Esophagus muscularis mucosa (tissue), 4 donors: ENCODE measurements at regions not wholly inside any gene's neighbourhood (a gene's known extent, or its start where the extent isn't known, plus 50 kb on each side); places are given as distances from the start of the nearest gene placed in this dataset.

Source experiments
- DNase-seq: peaks from one replicate; pipeline ENCODE4 v3.0.0-alpha.2; 2017; ENCODE audit errors: extremely low spot score
- H3K27ac ChIP-seq, 4 donors: fragments of 200-600 bp; sonication (generic); replicated peaks in 1 of 4; 1 replicate in 3 of 4; 2 replicates in 1 of 4; pipeline ENCODE4 v1.5.1; 2016 to 2019; ENCODE audit warnings: mild to moderate bottlenecking in 1 of 4
- H3K27me3 ChIP-seq, 4 donors: fragments of 200-600 bp; sonication (generic); one replicate each; pipeline versions ENCODE4 v1.5.1 to v1.6.0; 2016 to 2019
- H3K36me3 ChIP-seq, 4 donors: fragments of 200-600 bp; sonication (generic); one replicate each; pipeline ENCODE4 v1.5.1; 2016 to 2019
- H3K4me1 ChIP-seq, 4 donors: fragments of 200-600 bp; sonication (generic); one replicate each; pipeline ENCODE4 v1.5.1; 2016 to 2019
- H3K4me3 ChIP-seq, 4 donors: fragments of 200-600 bp; sonication (generic); 1 replicate in 2 of 4; 2 replicates in 2 of 4; pipeline ENCODE4 v1.5.1; 2016 to 2019; ENCODE audit warnings: mild to moderate bottlenecking in 4 of 4, moderate library complexity in 1 of 4
- H3K9me3 ChIP-seq, 4 donors: fragments of 200-600 bp; sonication (generic); 1 replicate in 3 of 4; 2 replicates in 1 of 4; pipeline ENCODE4 v1.5.1; 2016 to 2019
- EP300 ChIP-seq: sonication (generic); formaldehyde crosslinking; IDR thresholded peaks from one replicate; pipeline ENCODE4 v1.6.1; 2017; ENCODE audit warnings: antibody characterized with exemption
- POLR2A ChIP-seq: fragments of 450-650 bp; IDR thresholded peaks from one replicate; pipeline ENCODE4 v1.6.1; 2017; ENCODE audit warnings: antibody characterized with exemption, moderate library complexity, mild to moderate bottlenecking, low read depth
- POLR2AphosphoS5 ChIP-seq, 2 donors: sonication (generic); formaldehyde crosslinking; IDR thresholded peaks; one replicate each; pipeline ENCODE4 v1.6.1; 2017; ENCODE audit warnings: antibody characterized with exemption in 2 of 2
- WGBS: methylation state at CpG from one replicate; pipeline ENCODE4 v1.1.5; 2018; 5-methylcytosine and 5-hydroxymethylcytosine counted together
- intact Hi-C: fragments of 100-400 bp; cut with DNase I; formaldehyde crosslinking; loops from one replicate; pipeline ENCODE4 v1.15.1; 2023
- TF ChIP-seq, protein P1 (sequence below), 3 experiments: fragments of 200-600 bp in 2 of 3; fragments of 450-650 bp in 1 of 3; sonication (generic) in 2 of 3; IDR thresholded peaks; one replicate each; pipeline ENCODE4 v1.5.1; 2017 to 2019; ENCODE audit warnings: antibody characterized with exemption in 3 of 3, mild to moderate bottlenecking in 2 of 3, moderate library complexity in 1 of 3

DNA sequence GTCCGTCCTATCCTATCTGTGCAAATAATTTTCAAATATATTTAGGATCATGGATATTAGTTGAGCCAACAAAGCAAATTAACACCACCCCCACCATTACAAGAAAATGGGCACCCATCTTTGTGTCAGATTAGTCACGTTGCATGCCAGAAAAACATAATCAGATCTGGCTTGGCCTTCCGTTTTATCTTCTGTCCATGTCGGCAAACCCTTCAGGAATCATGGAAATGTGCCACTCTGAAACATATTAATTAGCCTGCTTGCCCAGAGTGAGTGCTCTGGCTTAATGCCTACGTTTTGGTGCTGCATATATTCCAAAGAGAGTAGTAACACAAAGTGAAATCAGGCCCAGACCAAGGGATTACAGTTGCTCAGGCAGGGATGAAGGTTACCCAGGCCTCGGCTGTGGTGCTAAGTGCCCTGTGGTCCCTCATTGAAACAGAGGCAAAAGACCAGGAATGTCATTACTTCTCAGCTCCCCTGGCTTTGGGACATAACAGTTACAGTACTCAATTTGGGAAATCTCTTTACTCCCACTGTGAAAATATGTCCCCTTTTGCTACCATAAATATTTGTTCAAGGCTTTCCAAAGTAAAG, 154.0 kb upstream of the LSM8 start:
- Histone ChIP-seq H3K27ac (no peak overlapping the region), H3K9me3 (no peaks in the 10 kb centered on the region), H3K36me3 (no peaks in the 10 kb centered on the region), H3K4me3 (no peak overlapping the region), H3K4me1 (no peaks in the 10 kb centered on the region), H3K27me3 (no peaks in the 10 kb centered on the region)
- intact Hi-C loops: no loop called here
- no peak for DNase-seq
- no peak for TF ChIP-seq EP300
- TF ChIP-seq, protein P1, sequence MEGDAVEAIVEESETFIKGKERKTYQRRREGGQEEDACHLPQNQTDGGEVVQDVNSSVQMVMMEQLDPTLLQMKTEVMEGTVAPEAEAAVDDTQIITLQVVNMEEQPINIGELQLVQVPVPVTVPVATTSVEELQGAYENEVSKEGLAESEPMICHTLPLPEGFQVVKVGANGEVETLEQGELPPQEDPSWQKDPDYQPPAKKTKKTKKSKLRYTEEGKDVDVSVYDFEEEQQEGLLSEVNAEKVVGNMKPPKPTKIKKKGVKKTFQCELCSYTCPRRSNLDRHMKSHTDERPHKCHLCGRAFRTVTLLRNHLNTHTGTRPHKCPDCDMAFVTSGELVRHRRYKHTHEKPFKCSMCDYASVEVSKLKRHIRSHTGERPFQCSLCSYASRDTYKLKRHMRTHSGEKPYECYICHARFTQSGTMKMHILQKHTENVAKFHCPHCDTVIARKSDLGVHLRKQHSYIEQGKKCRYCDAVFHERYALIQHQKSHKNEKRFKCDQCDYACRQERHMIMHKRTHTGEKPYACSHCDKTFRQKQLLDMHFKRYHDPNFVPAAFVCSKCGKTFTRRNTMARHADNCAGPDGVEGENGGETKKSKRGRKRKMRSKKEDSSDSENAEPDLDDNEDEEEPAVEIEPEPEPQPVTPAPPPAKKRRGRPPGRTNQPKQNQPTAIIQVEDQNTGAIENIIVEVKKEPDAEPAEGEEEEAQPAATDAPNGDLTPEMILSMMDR (IDR thresholded peaks at IDR 0.05): no peak
- TF ChIP-seq POLR2AphosphoS5 (IDR thresholded peaks at IDR 0.05): no peak
- no peak for TF ChIP-seq POLR2A
- WGBS: 56% methylated on average over 6 of the region's 6 CpGs

DNA sequence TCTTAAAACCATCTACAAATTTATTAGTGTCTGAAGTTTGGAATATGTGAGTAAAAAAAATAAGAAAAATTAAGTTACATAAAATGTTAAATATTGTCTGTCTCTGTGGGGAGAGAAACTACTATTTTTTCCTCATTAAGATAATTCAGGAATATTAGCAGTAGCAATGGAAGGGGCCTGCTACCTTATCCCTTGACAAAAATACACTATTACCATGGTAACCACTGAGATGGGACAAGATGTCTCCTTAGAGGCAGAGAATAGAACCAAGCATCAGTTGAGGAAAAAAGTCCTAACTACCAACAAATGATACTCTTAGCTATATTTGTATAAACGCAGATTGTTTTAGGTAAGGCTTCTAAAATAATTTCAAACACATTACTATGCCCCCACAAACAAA, 150.7 kb upstream of the LSM8 start:
- Histone ChIP-seq H3K36me3 (no peaks in the 10 kb centered on the region), H3K4me1 (no peaks in the 10 kb centered on the region), H3K27me3 (no peaks in the 10 kb centered on the region), H3K27ac (no peak overlapping the region), H3K9me3 (no peaks in the 10 kb centered on the region), H3K4me3 (no peak overlapping the region)
- intact Hi-C loops: no loop called here
- no peak for DNase-seq
- 83% methylated on average over 1 of the region's 1 CpG for WGBS
- TF ChIP-seq EP300 (no peak), POLR2AphosphoS5 (IDR thresholded peaks at IDR 0.05) (no peak), POLR2A (no peak)
- TF ChIP-seq, protein P1 (IDR thresholded peaks at IDR 0.05): no peak

DNA sequence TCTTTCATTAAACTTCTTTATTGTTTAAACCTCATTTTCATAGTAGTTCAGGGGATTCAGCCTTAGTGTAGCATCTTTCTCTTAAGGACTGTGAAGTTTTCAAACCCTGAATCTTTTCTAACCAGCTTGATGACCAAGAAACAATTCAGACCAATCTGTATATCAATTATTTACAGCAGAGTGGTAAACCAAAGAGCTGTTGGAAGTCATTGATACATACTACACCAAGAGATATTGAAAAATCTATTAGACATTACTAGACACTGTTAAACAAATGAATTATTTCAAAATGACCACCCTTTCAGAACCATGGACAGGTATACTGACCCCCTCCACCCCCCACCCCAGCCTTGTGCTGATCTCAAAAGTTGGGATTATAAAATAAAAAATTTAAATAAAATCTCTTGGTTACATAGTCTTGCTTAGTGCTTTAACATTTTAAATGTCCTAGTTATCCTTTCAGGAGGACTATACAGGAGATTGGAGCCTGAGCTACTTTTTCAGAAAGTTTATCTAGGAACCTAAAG, 143.9 kb upstream of the LSM8 start:
- Histone ChIP-seq H3K9me3 (no peaks in the 10 kb centered on the region), H3K4me3 (no peak overlapping the region), H3K27ac (no peak overlapping the region), H3K4me1 (no peaks in the 10 kb centered on the region), H3K36me3 (no peaks in the 10 kb centered on the region), H3K27me3 (no peaks in the 10 kb centered on the region)
- no peak for DNase-seq
- intact Hi-C loops: no loop called here
- TF ChIP-seq POLR2AphosphoS5 (IDR thresholded peaks at IDR 0.05) (no peak), POLR2A (no peak), EP300 (no peak)
- TF ChIP-seq, protein P1 (IDR thresholded peaks at IDR 0.05): no peak

DNA sequence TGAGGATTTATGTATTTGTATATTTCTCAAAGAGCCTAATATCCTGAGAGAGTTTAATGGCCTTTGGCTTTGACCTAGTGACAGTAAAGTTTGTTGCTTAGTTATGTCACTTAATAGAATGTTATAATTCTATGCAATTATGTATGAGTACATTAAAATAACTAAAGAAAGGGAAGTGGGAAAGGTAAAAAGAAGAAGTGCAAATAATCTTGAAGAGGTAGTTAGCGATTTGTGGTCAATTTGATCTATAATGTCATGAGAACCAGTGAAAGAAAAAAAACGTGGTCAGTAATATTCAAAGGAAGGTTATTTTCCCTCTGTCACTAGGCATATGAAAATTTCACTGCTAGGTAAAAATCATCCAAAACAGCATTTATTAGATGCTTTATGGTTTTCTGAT, 143.4 kb upstream of the LSM8 start:
- intact Hi-C loops: no loop called here
- Histone ChIP-seq H3K4me1 (no peaks in the 10 kb centered on the region), H3K4me3 (no peak overlapping the region), H3K27ac (no peak overlapping the region), H3K36me3 (no peaks in the 10 kb centered on the region), H3K9me3 (no peaks in the 10 kb centered on the region), H3K27me3 (no peaks in the 10 kb centered on the region)
- DNase-seq: no peak
- WGBS: 68% methylated on average over 2 of the region's 2 CpGs
- TF ChIP-seq POLR2AphosphoS5 (IDR thresholded peaks at IDR 0.05) (no peak), POLR2A (no peak), EP300 (no peak)
- TF ChIP-seq, protein P1 (IDR thresholded peaks at IDR 0.05): no peak

DNA sequence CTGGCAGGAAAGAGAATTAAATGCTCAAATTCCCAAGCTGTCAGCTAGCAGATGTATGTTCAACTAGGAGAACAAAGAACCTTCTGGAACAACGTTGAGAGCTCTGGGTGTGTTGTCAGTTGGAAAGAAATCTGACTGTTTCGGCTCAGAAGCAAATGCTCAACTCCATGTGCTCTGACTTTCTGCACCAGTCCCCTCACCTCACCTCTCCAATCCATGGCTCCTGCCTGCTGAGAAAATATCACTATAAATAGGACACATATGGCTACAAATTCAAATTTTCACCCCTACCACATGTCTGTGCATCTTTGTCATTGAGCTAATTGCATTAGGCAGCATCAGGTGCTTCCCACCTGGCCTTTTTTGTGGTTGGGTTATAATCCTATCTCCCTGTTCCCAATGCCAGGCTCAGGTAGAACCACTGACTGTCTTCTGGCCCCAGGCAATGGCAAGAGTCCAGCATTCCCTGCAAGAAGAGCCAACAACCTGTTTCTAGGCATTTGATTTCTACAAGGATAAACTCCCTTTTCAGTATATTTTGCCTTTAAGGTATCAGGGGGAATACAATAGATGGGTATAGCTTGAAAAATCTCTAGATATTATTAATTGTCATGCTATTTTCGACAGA, 142.6 kb upstream of the LSM8 start:
- TF ChIP-seq, protein P1 (IDR thresholded peaks at IDR 0.05): no peak
- TF ChIP-seq EP300 (no peak), POLR2AphosphoS5 (IDR thresholded peaks at IDR 0.05) (no peak), POLR2A (no peak)
- H3K4me3 ChIP-seq: no peak overlapping the region
- DNase-seq: no peak
- H3K4me1 ChIP-seq: no peaks in the 10 kb centered on the region
- H3K27ac ChIP-seq: no peak overlapping the region
- no peaks in the 10 kb centered on the region for H3K9me3 ChIP-seq
- 43% methylated on average over 3 of the region's 3 CpGs for WGBS
- no peaks in the 10 kb centered on the region for H3K36me3 ChIP-seq
- no peaks in the 10 kb centered on the region for H3K27me3 ChIP-seq
- intact Hi-C loops: no loop called here
